HG03432 (cell line): ENCODE measurements at regions not wholly inside any gene's neighbourhood (a gene's known extent, or its start where the extent isn't known, plus 50 kb on each side); places are given as distances from the start of the nearest gene placed in this dataset.
"Not testable (repeated sequence)": the region's sequence is repeated elsewhere in the genome, so short reads cannot be mapped to it uniquely, and the experiment has no call there.

ENCODE experiments used
- ATAC-seq: cut with Tn5 transposase; IDR thresholded peaks from one replicate; pipeline ENCODE4 v1.9.1; 2021; ENCODE audit warnings: mild to moderate bottlenecking, moderate library complexity; ENCODE audit not compliant: unreplicated experiment

GRCh38 chr4:170348945-170349344, 259.2 kb upstream of the AADAT start:
- ATAC-seq, result no peak

- ATAC-seq, result not testable (repeated sequence)
Observed at GRCh38 chr4:170347191-170347590, 257.4 kb upstream of the AADAT start.

GRCh38 chr4:170339522-170339921, 249.8 kb upstream of the AADAT start:
- no peak for ATAC-seq

- peak; percentile 97 for ATAC-seq
Observed at GRCh38 chr4:170336238-170336775, 246.6 kb upstream of the AADAT start.

GRCh38 chr4:170325599-170325998, 235.8 kb upstream of the AADAT start:
- peak; percentile 45 for ATAC-seq

- no peak for ATAC-seq
Observed at GRCh38 chr4:170323623-170324022, 233.9 kb upstream of the AADAT start.

GRCh38 chr4:170307182-170307581, 217.4 kb upstream of the AADAT start:
- no peak for ATAC-seq

- ATAC-seq, result no peak
Observed at GRCh38 chr4:170306208-170306607, 216.5 kb upstream of the AADAT start.

GRCh38 chr4:170305627-170306026, 215.9 kb upstream of the AADAT start:
- ATAC-seq, result no peak

GRCh38 chr4:170281027-170281426, 191.3 kb upstream of the AADAT start:
- ATAC-seq, result no peak

GRCh38 chr4:170278460-170278859, 188.7 kb upstream of the AADAT start:
- ATAC-seq, result no peak

GRCh38 chr4:170274616-170275015, 184.9 kb upstream of the AADAT start:
- no peak for ATAC-seq

GRCh38 chr4:170272959-170273358, 183.2 kb upstream of the AADAT start:
- no peak for ATAC-seq

- peak; percentile 58 for ATAC-seq
Observed at GRCh38 chr4:170271723-170272122, 182.0 kb upstream of the AADAT start.

GRCh38 chr4:170270628-170271027, 180.9 kb upstream of the AADAT start:
- no peak for ATAC-seq

GRCh38 chr4:170269950-170270349, 180.2 kb upstream of the AADAT start:
- ATAC-seq, result no peak

GRCh38 chr4:170259631-170260153, 169.9 kb upstream of the AADAT start:
- ATAC-seq, result peak; percentile 99

GRCh38 chr4:170256807-170257206, 167.1 kb upstream of the AADAT start:
- ATAC-seq, result no peak

- no peak for ATAC-seq
Observed at GRCh38 chr4:170248576-170248975, 158.8 kb upstream of the AADAT start.

GRCh38 chr4:170248029-170248428, 158.3 kb upstream of the AADAT start:
- no peak for ATAC-seq

- no peak for ATAC-seq
Observed at GRCh38 chr4:170247596-170247995, 157.8 kb upstream of the AADAT start.

- ATAC-seq, result no peak
Observed at GRCh38 chr4:170243662-170244288, 154.0 kb upstream of the AADAT start.

GRCh38 chr4:170242471-170242870, 152.7 kb upstream of the AADAT start:
- ATAC-seq, result no peak
